Stimulated activated CD4-positive, alpha-beta T cell treated with anti-CD3 and anti-CD28 coated beads, Interleukin-2, amount 100 ng/mL, for 24 hours (primary cell): ENCODE measurements at regions not wholly inside any gene's neighbourhood (a gene's known extent, or its start where the extent isn't known, plus 50 kb on each side); places are given as distances from the start of the nearest gene placed in this dataset.
"Not testable (repeated sequence)": the region's sequence is repeated elsewhere in the genome, so short reads cannot be mapped to it uniquely, and the experiment has no call there.

Experiments used
- DNase-seq, 2 donors: peaks; one replicate each; pipeline ENCODE4 v3.0.0-alpha.2; 2020

GRCh38 chr5:173494446-173494845 is 122.0 kb downstream of the BOD1 start:
- no peak for DNase-seq

GRCh38 chr5:173493846-173494245 is 122.6 kb downstream of the BOD1 start:
- no peak for DNase-seq

GRCh38 chr5:173493040-173493439 is 123.4 kb downstream of the BOD1 start:
- DNase-seq = no peak

- DNase-seq = no peak
Observed at GRCh38 chr5:173490681-173491080, 125.8 kb downstream of the BOD1 start.

- no peak for DNase-seq
Observed at GRCh38 chr5:173488144-173488543, 128.3 kb downstream of the BOD1 start.

GRCh38 chr5:173487300-173487699 is 129.2 kb downstream of the BOD1 start:
- no peak for DNase-seq

- DNase-seq = no peak
Observed at GRCh38 chr5:173486355-173487225, 129.9 kb downstream of the BOD1 start.

GRCh38 chr5:173484569-173484968 is 131.9 kb downstream of the BOD1 start:
- DNase-seq = no peak

GRCh38 chr5:173483599-173483998 is 132.9 kb downstream of the BOD1 start:
- DNase-seq = not testable (repeated sequence)

GRCh38 chr5:173483160-173483559 is 133.3 kb downstream of the BOD1 start:
- DNase-seq = no peak

GRCh38 chr5:173481821-173482220 is 134.6 kb downstream of the BOD1 start:
- DNase-seq = no peak

GRCh38 chr5:173480896-173481295 is 135.6 kb downstream of the BOD1 start:
- DNase-seq = no peak

- DNase-seq = no peak
Observed at GRCh38 chr5:173479711-173480110, 136.7 kb downstream of the BOD1 start.

- no peak for DNase-seq
Observed at GRCh38 chr5:173477345-173478040, 139.0 kb downstream of the BOD1 start.

GRCh38 chr5:173475780-173476179 is 140.7 kb downstream of the BOD1 start:
- DNase-seq = no peak

- no peak for DNase-seq
Observed at GRCh38 chr5:173474881-173475287, 141.6 kb downstream of the BOD1 start.

GRCh38 chr5:173473288-173473687 is 143.2 kb downstream of the BOD1 start:
- DNase-seq = no peak

- DNase-seq = no peak
Observed at GRCh38 chr5:173472784-173473278, 143.6 kb downstream of the BOD1 start.

GRCh38 chr5:173472164-173472563 is 143.9 kb upstream of the STC2 start:
- no peak for DNase-seq

- DNase-seq = no peak
Observed at GRCh38 chr5:173468821-173469251, 140.6 kb upstream of the STC2 start.

- DNase-seq = no peak
Observed at GRCh38 chr5:173466227-173466626, 138.0 kb upstream of the STC2 start.

- DNase-seq = no peak
Observed at GRCh38 chr5:173464813-173465212, 136.6 kb upstream of the STC2 start.

GRCh38 chr5:173463207-173463606 is 135.0 kb upstream of the STC2 start:
- DNase-seq = no peak
